T1000 (cell line): ENCODE measurements at regions not wholly inside any gene's neighbourhood (a gene's known extent, or its start where the extent isn't known, plus 50 kb on each side); places are given as distances from the start of the nearest gene placed in this dataset.

Source experiments
- DNase-seq: peaks from one replicate; lab custom pipeline; 2025; ENCODE audit warnings: mixed read lengths; lab: John Stamatoyannopoulos, UW

GRCh38 chr1:98382986-98383740, 278.4 kb upstream of the SNX7 start:
- no peak for DNase-seq

- no peak for DNase-seq
Observed at GRCh38 chr1:98382586-98382985, 278.9 kb upstream of the SNX7 start.

- no peak for DNase-seq
Observed at GRCh38 chr1:98374098-98374497, 287.4 kb upstream of the SNX7 start.

GRCh38 chr1:98373056-98373455, 288.5 kb upstream of the SNX7 start:
- DNase-seq = no peak

- no peak for DNase-seq
Observed at GRCh38 chr1:98371764-98372163, 289.8 kb upstream of the SNX7 start.

- no peak for DNase-seq
Observed at GRCh38 chr1:98369463-98369862, 292.1 kb upstream of the SNX7 start.

GRCh38 chr1:98368995-98369394, 292.5 kb upstream of the SNX7 start:
- DNase-seq = no peak

- no peak for DNase-seq
Observed at GRCh38 chr1:98367426-98367825, 294.1 kb upstream of the SNX7 start.

GRCh38 chr1:98366343-98366742, 295.2 kb upstream of the SNX7 start:
- DNase-seq = no peak

- no peak for DNase-seq
Observed at GRCh38 chr1:98364544-98364943, 297.0 kb upstream of the SNX7 start.

GRCh38 chr1:98360864-98361263, 300.7 kb upstream of the SNX7 start:
- no peak for DNase-seq

- no peak for DNase-seq
Observed at GRCh38 chr1:98355656-98356383, 305.7 kb upstream of the SNX7 start.

- no peak for DNase-seq
Observed at GRCh38 chr1:98352378-98352777, 309.1 kb upstream of the SNX7 start.

- no peak for DNase-seq
Observed at GRCh38 chr1:98351561-98351960, 310.0 kb upstream of the SNX7 start.

GRCh38 chr1:98345417-98345816, 316.1 kb upstream of the SNX7 start:
- DNase-seq = no peak

- no peak for DNase-seq
Observed at GRCh38 chr1:98344731-98345130, 316.8 kb upstream of the SNX7 start.

- no peak for DNase-seq
Observed at GRCh38 chr1:98342566-98342965, 319.0 kb upstream of the SNX7 start.

GRCh38 chr1:98340511-98340910, 321.0 kb upstream of the SNX7 start:
- DNase-seq = no peak

GRCh38 chr1:98336472-98337083, 324.9 kb upstream of the SNX7 start:
- DNase-seq = no peak

- no peak for DNase-seq
Observed at GRCh38 chr1:98333936-98334335, 327.6 kb upstream of the SNX7 start.

- DNase-seq = no peak
Observed at GRCh38 chr1:98333406-98333805, 328.1 kb upstream of the SNX7 start.

GRCh38 chr1:98331718-98332311, 329.7 kb upstream of the SNX7 start:
- DNase-seq = no peak

- DNase-seq = peak; percentile 22
Observed at GRCh38 chr1:98331243-98331642, 330.3 kb upstream of the SNX7 start.
